Effector memory CD4-positive, alpha-beta T cell (primary cell): ENCODE measurements at regions not wholly inside any gene's neighbourhood (a gene's known extent, or its start where the extent isn't known, plus 50 kb on each side); places are given as distances from the start of the nearest gene placed in this dataset.
"Not testable (repeated sequence)": the region's sequence is repeated elsewhere in the genome, so short reads cannot be mapped to it uniquely, and the experiment has no call there.

Source experiments
- DNase-seq, 3 donors: peaks; one replicate each; pipeline ENCODE4 v3.0.0-alpha.2; 2020
- H3K27ac ChIP-seq: 2 replicates; pipeline ENCODE4 v1.7.0; 2013; ENCODE audit warnings: mild to moderate bottlenecking, low read length, moderate library complexity; ENCODE audit not compliant: insufficient read depth, poor library complexity, severe bottlenecking
- H3K27me3 ChIP-seq: replicated peaks from 2 replicates; pipeline ENCODE4 v1.7.0; 2013; ENCODE audit warnings: mild to moderate bottlenecking, low read length; ENCODE audit not compliant: insufficient read depth, control insufficient read depth, poor library complexity, severe bottlenecking
- H3K36me3 ChIP-seq: 2 replicates; pipeline ENCODE4 v1.7.0; 2013; ENCODE audit warnings: mild to moderate bottlenecking, low read length, moderate library complexity; ENCODE audit not compliant: control insufficient read depth, insufficient read depth
- H3K4me1 ChIP-seq: 2 replicates; pipeline ENCODE4 v1.7.0; 2013; ENCODE audit warnings: low read length, mild to moderate bottlenecking; ENCODE audit not compliant: control insufficient read depth, insufficient read depth, poor library complexity, severe bottlenecking
- H3K4me3 ChIP-seq: 2 replicates; pipeline ENCODE4 v1.7.0; 2013; ENCODE audit warnings: low read length, low read depth, mild to moderate bottlenecking; ENCODE audit not compliant: insufficient read depth, poor library complexity, severe bottlenecking
- H3K9me3 ChIP-seq: 2 replicates; pipeline ENCODE4 v1.7.0; 2013; ENCODE audit warnings: mild to moderate bottlenecking, low read length, moderate library complexity; ENCODE audit not compliant: control insufficient read depth

GRCh38 chr15:96877442-96877841 lies 546.9 kb downstream of the NR2F2 start:
- DNase-seq, H3K27ac ChIP-seq, H3K36me3 ChIP-seq: not testable (repeated sequence)

GRCh38 chr15:96878129-96878528 lies 547.6 kb downstream of the NR2F2 start:
- Histone ChIP-seq H3K9me3 (no peaks in the 10 kb centered on the region), H3K27ac (no peak overlapping the region), H3K27me3 (no peaks in the 10 kb centered on the region), H3K4me1 (no peaks in the 10 kb centered on the region), H3K36me3 (no peaks in the 10 kb centered on the region), H3K4me3 (no peak overlapping the region)
- DNase-seq = no peak

More at GRCh38 chr15:96877442-96877841, 546.9 kb downstream of the NR2F2 start:
- not testable (repeated sequence) for H3K9me3 ChIP-seq, H3K4me1 ChIP-seq, H3K4me3 ChIP-seq, H3K27me3 ChIP-seq

DNA sequence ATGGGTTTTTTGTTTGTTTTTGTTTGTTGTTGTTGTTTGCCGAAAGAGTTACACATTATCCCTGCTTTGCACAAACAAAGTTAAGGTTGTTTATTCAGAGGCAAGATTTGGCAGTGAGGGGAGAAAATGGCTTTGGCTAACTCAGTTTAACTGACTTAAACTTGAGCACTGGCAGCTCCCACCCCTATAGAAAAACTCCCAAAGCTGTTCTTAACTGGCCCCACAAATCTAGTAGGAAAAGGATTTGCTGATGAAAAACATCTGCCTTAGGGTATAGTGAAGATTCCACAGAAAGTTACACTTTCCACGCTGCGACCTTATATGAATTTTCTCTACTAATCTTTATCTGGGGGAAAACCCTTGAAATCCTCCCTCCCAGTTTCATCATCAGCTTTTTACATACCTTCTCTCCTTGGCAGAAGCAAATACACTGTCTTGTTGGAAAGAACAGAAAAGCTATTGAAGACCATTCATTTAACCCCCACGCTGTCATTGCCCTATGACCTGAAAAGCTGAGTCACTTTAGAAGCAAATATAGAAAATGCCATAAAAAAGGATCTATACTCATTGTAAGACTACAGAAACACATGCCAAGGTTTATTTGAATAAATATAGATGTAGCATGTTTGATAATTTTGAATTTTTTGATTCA lies 551.7 kb downstream of the NR2F2 start:
- no peaks in the 10 kb centered on the region for H3K4me1 ChIP-seq
- H3K27ac ChIP-seq = no peak overlapping the region
- no peaks in the 10 kb centered on the region for H3K36me3 ChIP-seq
- H3K4me3 ChIP-seq = no peak overlapping the region
- DNase-seq = no peak
- no peaks in the 10 kb centered on the region for H3K27me3 ChIP-seq
- no peaks in the 10 kb centered on the region for H3K9me3 ChIP-seq

GRCh38 chr15:96887730-96888129 lies 557.2 kb downstream of the NR2F2 start:
- no peaks in the 10 kb centered on the region for H3K9me3 ChIP-seq
- DNase-seq = no peak
- H3K36me3 ChIP-seq = no peaks in the 10 kb centered on the region
- no peaks in the 10 kb centered on the region for H3K27me3 ChIP-seq
- H3K4me3 ChIP-seq = no peak overlapping the region
- no peak overlapping the region for H3K27ac ChIP-seq
- H3K4me1 ChIP-seq = no peaks in the 10 kb centered on the region

DNA sequence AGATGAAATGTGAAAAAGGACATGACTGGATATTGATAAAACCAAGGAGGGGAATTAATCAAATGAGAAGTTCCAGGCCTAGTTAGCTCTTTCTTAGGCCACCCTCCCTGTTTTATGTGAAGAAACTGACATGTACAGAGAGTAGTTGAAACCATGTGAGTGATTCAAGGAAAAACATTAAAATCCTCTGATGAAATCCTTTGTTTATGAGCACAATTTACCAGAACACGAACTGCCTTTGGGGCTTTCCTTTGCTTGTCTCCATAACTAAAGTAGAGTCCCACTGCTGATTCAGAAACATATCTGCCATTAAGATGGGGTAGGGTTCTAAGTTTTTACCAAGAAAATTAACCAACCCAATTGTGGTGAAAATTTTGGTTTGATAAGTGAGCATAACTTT lies 558.3 kb downstream of the NR2F2 start:
- no peaks in the 10 kb centered on the region for H3K36me3 ChIP-seq
- H3K9me3 ChIP-seq = no peaks in the 10 kb centered on the region
- H3K27me3 ChIP-seq = no peaks in the 10 kb centered on the region
- DNase-seq = no peak
- H3K27ac ChIP-seq = no peak overlapping the region
- no peaks in the 10 kb centered on the region for H3K4me1 ChIP-seq
- H3K4me3 ChIP-seq = no peak overlapping the region

DNA sequence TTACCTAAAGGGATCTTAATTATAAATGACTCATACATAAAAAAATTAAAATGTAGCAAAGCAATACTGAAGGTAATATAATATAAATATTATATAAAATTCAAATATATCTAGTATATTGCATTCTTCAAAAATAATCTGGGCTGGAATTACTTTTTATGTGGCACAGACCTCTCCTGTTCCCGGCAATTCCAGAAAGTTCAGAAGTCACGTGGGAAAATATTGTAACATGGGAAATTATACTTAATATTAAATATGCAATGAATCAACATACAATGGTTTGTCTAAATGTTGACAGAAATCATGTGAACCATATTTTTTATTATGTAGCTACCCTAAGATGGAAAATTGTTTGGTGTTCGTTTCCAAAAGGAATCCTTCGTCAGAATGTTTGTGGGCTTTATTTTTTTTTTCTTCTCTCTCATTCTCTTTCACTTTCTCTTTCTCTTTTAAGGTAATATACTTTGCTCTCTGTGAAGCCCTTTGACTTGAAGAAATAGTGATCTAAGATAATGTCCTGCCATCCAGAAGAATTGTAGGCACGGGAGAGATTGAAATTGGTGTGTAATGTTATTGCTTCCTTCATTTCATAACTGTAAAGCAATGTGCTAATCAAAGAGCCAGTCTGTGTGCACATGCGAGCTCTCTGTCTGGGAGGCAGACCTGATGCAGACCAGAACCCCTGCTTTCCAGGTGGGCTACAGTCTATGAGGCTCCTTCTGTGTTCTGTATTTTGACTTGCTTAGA lies 559.4 kb downstream of the NR2F2 start:
- peak overlapping the region; percentile 30 for H3K4me3 ChIP-seq
- H3K9me3 ChIP-seq = no peaks in the 10 kb centered on the region
- H3K27me3 ChIP-seq = no peaks in the 10 kb centered on the region
- no peaks in the 10 kb centered on the region for H3K36me3 ChIP-seq
- H3K4me1 ChIP-seq = no peaks in the 10 kb centered on the region
- H3K27ac ChIP-seq = no peak overlapping the region
- no peak for DNase-seq

DNA sequence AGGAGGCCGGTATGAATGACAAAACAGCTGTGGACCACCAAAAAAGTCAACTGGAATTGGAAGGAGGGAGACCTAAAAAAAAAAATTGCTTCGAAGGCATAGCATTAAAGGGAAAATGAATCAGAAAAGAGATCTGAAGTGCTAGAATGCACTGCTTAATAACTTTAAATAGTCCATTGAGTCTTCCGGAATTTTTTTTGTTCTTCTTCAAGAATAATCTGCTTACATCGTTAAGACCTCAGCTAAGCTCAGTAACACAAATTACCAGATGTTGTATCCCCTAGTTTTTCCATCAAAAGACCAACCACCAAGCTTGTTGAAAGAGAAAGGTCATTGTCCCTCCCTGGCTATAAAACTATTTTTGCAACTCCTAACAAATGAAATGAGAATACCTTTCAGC lies 560.5 kb downstream of the NR2F2 start:
- no peaks in the 10 kb centered on the region for H3K27me3 ChIP-seq
- no peaks in the 10 kb centered on the region for H3K4me1 ChIP-seq
- H3K27ac ChIP-seq = no peak overlapping the region
- no peaks in the 10 kb centered on the region for H3K36me3 ChIP-seq
- H3K4me3 ChIP-seq = no peak overlapping the region
- H3K9me3 ChIP-seq = no peaks in the 10 kb centered on the region
- no peak for DNase-seq

DNA sequence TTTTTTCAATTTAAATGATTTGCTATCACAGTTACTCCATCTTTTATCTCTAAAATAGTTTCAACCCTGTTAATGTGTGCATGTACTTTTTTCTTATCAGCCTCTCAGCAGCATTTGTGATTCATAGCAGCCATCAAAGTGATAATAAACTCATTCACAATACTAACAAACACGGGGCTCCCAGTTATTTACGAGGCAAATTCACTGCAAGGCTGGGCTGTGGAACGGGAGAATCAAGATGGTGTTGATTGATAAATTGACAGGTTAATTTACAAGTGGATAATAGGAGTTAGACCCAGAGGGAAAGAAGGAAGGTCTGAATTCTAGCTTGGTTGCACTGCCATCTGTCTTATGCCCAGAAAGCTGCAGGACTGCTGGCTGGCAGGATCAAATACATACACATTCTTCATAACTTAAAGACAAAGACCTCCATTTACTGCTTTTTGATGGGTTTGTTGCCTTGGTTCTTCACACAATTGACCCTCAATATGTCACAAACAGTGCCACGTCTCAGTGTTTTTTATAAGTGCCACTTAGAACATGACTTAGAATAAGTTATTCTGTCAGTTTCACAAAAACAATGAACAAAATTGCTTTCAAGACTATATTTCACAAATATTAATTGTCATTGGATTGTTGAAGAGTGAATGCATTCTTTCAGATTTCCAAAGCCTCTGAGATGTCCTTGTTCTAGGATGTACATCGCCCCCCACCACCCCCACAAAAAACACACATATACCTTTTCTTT lies 562.8 kb downstream of the NR2F2 start:
- no peak for DNase-seq
- no peaks in the 10 kb centered on the region for H3K9me3 ChIP-seq
- no peaks in the 10 kb centered on the region for H3K4me1 ChIP-seq
- no peaks in the 10 kb centered on the region for H3K27me3 ChIP-seq
- no peak overlapping the region for H3K27ac ChIP-seq
- no peak overlapping the region for H3K4me3 ChIP-seq
- no peaks in the 10 kb centered on the region for H3K36me3 ChIP-seq

GRCh38 chr15:96894659-96895058 lies 564.2 kb downstream of the NR2F2 start:
- no peaks in the 10 kb centered on the region for H3K27me3 ChIP-seq
- H3K36me3 ChIP-seq = no peaks in the 10 kb centered on the region
- no peak for DNase-seq
- H3K4me1 ChIP-seq = no peaks in the 10 kb centered on the region
- no peak overlapping the region for H3K4me3 ChIP-seq
- H3K27ac ChIP-seq = no peak overlapping the region
- no peaks in the 10 kb centered on the region for H3K9me3 ChIP-seq

DNA sequence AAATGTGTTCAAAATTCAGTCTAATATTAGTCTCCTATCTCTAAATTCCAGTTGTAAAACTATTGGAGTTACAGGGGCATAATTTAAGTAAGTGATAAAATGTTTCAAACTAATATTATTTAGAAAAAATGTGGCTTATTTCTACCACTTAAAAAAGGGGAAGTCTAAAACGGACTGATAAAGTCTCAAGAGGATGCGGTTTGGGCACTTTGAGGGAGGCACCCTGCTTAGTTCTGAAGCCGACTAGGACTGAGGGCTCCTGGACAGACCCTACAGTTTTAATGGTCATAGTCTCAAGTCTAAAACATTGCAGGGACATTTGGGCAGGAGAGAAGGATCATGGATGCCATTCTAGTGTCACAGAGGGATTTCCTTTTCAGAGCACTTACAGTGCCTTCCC lies 566.3 kb downstream of the NR2F2 start:
- H3K4me1 ChIP-seq = no peaks in the 10 kb centered on the region
- no peak for DNase-seq
- H3K36me3 ChIP-seq = no peaks in the 10 kb centered on the region
- H3K27ac ChIP-seq = no peak overlapping the region
- H3K27me3 ChIP-seq = no peaks in the 10 kb centered on the region
- no peaks in the 10 kb centered on the region for H3K9me3 ChIP-seq
- no peak overlapping the region for H3K4me3 ChIP-seq
